ENCODE measurements at regions not wholly inside any gene's neighbourhood (a gene's known extent, or its start where the extent isn't known, plus 50 kb on each side); places are given as distances from the start of the nearest gene placed in this dataset.
"Not testable (repeated sequence)": the region's sequence is repeated elsewhere in the genome, so short reads cannot be mapped to it uniquely, and the experiment has no call there.

DNA sequence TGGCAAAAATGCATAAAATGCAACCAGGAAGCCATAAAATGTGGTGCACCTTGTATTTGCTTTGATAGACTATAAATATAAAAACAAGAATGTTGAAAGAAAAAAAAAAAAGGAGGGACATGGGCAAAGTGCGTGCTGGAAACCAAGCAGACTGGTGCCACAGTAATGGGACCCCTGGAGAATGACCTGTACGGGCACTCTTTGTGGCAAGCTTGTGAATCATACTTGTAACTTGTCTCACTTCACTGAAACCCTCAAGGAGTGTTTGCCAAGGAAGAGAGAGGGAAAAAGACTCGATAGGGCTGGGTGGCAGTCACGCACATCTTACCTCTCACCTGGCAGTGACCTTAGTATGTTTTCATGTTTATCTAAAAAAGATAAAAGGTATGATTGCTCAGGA is 1183.6 kb downstream of the GATA3 start:
- Mint-ChIP-seq H3K4me3 (no peak overlapping the region), H3K9me3 (ENCODE audit: low read depth) (no peaks in the 10 kb centered on the region), H3K27me3 (peaks cover 9% of the 10 kb centered on the region), H3K36me3 (ENCODE audit: low read depth) (no peaks in the 10 kb centered on the region), H3K27ac (no peak overlapping the region), H3K4me1 (no peaks in the 10 kb centered on the region)
- ChIA-PET CTCF (interaction anchor here (0.7 to 0.8 kb wide), 2 partner anchors 56 to 90 kb away, joined by 3 read pairs; no protein-coding TSS in a partner anchor), POLR2A (no interaction called here)
- DNase-seq = no peak
- intact Hi-C loops (cut with DNase I, micrococcal nuclease) = no loop called here
- ATAC-seq = no peak

DNA sequence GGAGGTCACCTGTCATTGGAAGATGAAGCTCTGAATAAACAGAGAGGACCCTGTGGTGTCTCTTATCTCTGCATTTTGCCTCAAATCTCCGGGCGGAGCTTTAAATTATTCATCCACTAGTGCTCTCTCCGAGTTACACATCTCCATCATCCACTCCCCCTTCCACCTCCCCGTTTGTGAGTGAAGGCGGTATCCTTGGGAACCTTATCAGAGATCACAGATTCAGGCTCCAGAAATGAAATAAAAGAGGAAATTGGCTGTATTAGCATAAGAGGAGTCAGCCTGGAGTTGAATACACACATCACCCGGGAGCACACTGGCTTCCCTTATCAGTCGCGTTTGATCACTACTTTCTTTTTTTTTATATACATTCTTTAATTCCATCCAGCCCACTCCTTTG is 1184.8 kb downstream of the GATA3 start:
- no peaks in the 10 kb centered on the region for H3K4me1 Mint-ChIP-seq
- H3K9me3 Mint-ChIP-seq (ENCODE audit: low read depth) = no peaks in the 10 kb centered on the region
- POLR2A ChIA-PET = no interaction called here
- H3K4me3 Mint-ChIP-seq = no peak overlapping the region
- ATAC-seq (no peak), DNase-seq (no peak)
- no peak overlapping the region for H3K27ac Mint-ChIP-seq
- intact Hi-C loops (cut with DNase I, micrococcal nuclease) = no loop called here
- CTCF ChIA-PET = no interaction called here
- H3K27me3 Mint-ChIP-seq = peaks cover 9% of the 10 kb centered on the region
- H3K36me3 Mint-ChIP-seq (ENCODE audit: low read depth) = no peaks in the 10 kb centered on the region

DNA sequence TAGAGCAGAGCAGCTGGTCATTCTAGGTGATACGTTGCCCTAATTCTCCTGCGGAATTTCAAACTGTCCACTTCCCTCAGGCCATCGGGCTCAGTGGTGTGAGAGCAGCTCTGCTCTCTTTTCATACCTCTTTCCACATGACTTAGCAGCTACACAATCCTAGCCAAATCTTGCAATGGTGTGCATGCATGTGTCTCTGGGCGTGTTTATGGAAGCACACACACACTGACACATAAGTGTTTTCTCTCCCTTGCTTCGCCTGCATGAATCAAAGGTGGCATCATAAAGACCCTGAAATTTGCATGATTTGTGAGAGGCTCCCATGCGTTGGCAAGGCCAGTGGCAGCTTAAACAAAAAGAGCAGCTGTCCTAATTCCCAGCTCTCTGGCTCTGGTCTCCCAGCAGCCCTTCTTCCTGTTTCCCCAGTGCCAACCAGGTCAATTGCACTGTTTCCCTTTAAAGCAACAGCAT is 1189.5 kb downstream of the GATA3 start:
- H3K4me3 Mint-ChIP-seq = no peak overlapping the region
- DNase-seq = no peak
- H3K4me1 Mint-ChIP-seq = no peaks in the 10 kb centered on the region
- ChIA-PET CTCF (interaction anchor here (0.7 kb wide), 1 partner anchor 199 kb away, joined by 5 read pairs; no protein-coding TSS in a partner anchor), POLR2A (no interaction called here)
- H3K36me3 Mint-ChIP-seq (ENCODE audit: low read depth) = no peaks in the 10 kb centered on the region
- H3K27ac Mint-ChIP-seq = no peak overlapping the region
- intact Hi-C loops (cut with DNase I, micrococcal nuclease) = no loop called here
- no peaks in the 10 kb centered on the region for H3K9me3 Mint-ChIP-seq (ENCODE audit: low read depth)
- no peak for ATAC-seq
- H3K27me3 Mint-ChIP-seq = peaks cover 13% of the 10 kb centered on the region

DNA sequence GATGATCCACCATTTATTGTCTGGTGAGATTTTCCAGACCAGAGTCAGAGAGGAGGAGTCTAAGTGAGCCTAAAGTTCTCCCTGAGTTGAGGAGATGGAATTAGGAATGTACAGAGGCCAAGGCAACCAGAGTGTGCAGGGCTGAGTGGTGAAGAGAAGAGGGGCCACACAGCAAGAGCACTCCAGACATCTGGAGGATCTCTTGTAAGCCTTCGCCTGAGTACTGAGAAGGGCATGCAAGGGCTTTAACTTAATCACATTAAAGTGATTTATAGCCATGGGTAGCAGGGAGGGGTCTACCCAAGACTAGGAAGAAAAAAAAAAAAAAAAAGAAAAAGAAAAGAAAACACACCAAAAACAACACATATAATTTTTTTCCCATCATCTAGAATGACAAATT is 1190.4 kb downstream of the GATA3 start:
- H3K27ac Mint-ChIP-seq = no peak overlapping the region
- CTCF ChIA-PET = no interaction called here
- H3K4me3 Mint-ChIP-seq = no peak overlapping the region
- ATAC-seq (no peak), DNase-seq (no peak)
- POLR2A ChIA-PET = no interaction called here
- H3K4me1 Mint-ChIP-seq = no peaks in the 10 kb centered on the region
- no peaks in the 10 kb centered on the region for H3K36me3 Mint-ChIP-seq (ENCODE audit: low read depth)
- intact Hi-C loops (cut with DNase I, micrococcal nuclease) = no loop called here
- no peaks in the 10 kb centered on the region for H3K9me3 Mint-ChIP-seq (ENCODE audit: low read depth)
- H3K27me3 Mint-ChIP-seq = peaks cover 13% of the 10 kb centered on the region

DNA sequence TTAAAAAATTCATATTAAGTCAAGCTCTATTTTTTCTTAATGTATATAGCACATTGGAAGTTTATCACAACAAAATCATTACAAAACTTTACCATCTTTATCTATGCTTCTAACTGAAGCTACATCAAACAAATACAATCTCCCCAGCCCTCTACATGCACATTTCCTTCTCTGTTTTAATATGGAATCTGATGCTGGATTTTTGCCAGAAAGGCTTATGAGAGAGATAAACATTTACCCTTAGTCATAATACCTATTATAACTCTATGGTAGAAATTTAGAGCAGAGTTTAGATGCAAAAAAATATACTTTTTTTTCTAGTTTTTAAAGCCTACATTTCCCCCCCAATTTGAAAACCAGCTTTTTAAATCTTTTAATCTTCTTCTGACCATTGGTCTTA is 1198.6 kb downstream of the GATA3 start:
- ChIA-PET POLR2A (no interaction called here), CTCF (no interaction called here)
- Mint-ChIP-seq H3K36me3 (ENCODE audit: low read depth) (no peaks in the 10 kb centered on the region), H3K4me1 (no peaks in the 10 kb centered on the region), H3K4me3 (no peak overlapping the region), H3K27ac (no peak overlapping the region), H3K27me3 (peaks cover 23% of the 10 kb centered on the region), H3K9me3 (ENCODE audit: low read depth) (no peaks in the 10 kb centered on the region)
- intact Hi-C loops (cut with DNase I, micrococcal nuclease) = no loop called here
- ATAC-seq = no peak
- no peak for DNase-seq

DNA sequence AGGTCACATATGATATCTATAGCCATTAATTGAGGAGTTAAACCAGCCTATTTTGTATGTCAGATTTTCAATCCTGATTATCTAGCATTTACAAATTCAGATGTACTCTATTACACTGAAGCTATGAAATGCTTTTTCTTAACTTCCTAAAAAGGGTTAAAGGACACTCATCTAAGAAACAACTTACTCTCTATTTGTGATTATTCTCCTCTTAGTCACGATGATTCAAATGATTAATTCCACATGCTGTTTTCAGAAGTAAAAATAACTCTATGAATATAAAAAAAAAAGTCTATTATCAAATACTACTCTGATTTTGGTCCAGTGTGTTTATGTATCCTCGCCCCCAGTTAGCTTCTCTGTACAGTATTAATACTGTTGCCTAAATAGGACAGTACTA is 1199.9 kb downstream of the GATA3 start:
- intact Hi-C loops (cut with DNase I, micrococcal nuclease) = no loop called here
- CTCF ChIA-PET = no interaction called here

DNA sequence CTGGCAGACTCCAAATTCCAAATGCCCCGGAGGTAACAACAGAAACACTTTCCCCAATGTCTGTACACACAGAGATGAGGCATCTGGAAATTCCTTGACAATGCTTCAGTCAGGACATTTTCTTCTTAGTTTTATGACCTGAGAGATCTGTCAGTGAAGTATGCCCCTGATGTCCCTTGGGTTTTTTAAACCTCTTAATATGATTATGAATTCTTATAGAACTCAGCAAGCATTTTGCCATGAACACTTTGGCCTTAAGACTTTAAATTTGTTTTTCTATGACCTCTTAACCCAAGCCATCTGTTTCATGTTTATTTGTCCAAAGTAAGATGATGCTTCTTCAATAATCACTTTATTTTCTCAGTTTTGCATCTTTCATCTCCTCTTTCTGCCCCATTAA is 1206.2 kb downstream of the GATA3 start:
- Mint-ChIP-seq H3K36me3 (ENCODE audit: low read depth) (no peaks in the 10 kb centered on the region), H3K4me3 (no peak overlapping the region), H3K27me3 (peaks cover 27% of the 10 kb centered on the region), H3K4me1 (no peaks in the 10 kb centered on the region), H3K9me3 (ENCODE audit: low read depth) (no peaks in the 10 kb centered on the region), H3K27ac (no peak overlapping the region)
- DNase-seq (no peak), ATAC-seq (no peak)
- intact Hi-C loops (cut with DNase I, micrococcal nuclease) = no loop called here
- CTCF ChIA-PET = no interaction called here
- POLR2A ChIA-PET = no interaction called here

More for the DNA sequence above, 1199.9 kb downstream of the GATA3 start:
- Mint-ChIP-seq H3K4me3 (no peak overlapping the region), H3K4me1 (no peaks in the 10 kb centered on the region), H3K36me3 (ENCODE audit: low read depth) (no peaks in the 10 kb centered on the region), H3K9me3 (ENCODE audit: low read depth) (no peaks in the 10 kb centered on the region), H3K27me3 (peaks cover 25% of the 10 kb centered on the region), H3K27ac (no peak overlapping the region)
- POLR2A ChIA-PET = interaction anchor here (0.7 kb wide), 1 partner anchor 1424 kb away, joined by 3 read pairs; no protein-coding TSS in a partner anchor
- ATAC-seq = no peak
- no peak for DNase-seq

DNA sequence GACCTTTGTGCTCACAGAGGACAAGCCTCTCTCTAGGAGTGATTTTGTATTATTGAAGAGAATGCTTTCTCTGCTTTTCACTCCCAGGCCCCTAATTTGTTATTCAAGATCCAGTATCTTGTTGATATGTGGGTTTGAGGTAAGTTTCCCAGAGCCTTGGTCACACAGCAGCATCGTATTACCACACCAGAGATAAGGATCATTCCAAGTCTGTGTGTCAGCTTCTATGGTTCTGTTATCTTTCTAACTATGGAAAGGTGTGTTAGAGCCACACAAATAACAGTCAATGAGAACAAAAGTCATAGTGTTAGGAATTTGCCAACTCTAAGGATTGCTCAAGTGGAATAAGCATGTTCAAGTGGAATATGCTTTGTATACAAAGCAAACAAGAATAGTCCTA is 1208.3 kb downstream of the GATA3 start:
- DNase-seq = no peak
- Mint-ChIP-seq H3K36me3 (ENCODE audit: low read depth) (no peaks in the 10 kb centered on the region), H3K27me3 (peaks cover 20% of the 10 kb centered on the region), H3K9me3 (ENCODE audit: low read depth) (no peaks in the 10 kb centered on the region), H3K4me1 (no peaks in the 10 kb centered on the region), H3K4me3 (no peak overlapping the region), H3K27ac (no peak overlapping the region)
- CTCF ChIA-PET = no interaction called here
- intact Hi-C loops (cut with DNase I, micrococcal nuclease) = no loop called here
- POLR2A ChIA-PET = no interaction called here
- ATAC-seq = no peak

DNA sequence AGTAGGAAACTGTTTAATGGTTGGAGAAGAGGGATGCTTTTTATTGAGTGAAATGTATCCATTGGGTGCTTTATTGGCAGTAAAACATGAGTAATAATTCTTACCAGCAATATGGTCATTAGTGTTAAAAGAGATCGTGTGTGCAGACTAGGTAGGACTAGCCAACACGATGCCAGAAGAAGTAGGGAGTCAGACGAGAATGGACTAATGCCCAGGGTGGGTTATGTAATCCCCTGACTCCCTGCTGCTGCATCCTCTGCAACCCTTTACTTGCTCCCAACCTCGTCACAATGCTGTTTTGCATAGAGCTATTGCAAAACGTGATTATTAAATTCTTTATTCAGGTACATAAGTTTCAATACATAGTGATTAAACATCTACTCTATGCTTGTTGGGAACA is 1213.7 kb downstream of the GATA3 start:
- H3K36me3 Mint-ChIP-seq (ENCODE audit: low read depth) = no peaks in the 10 kb centered on the region
- DNase-seq (no peak), ATAC-seq (no peak)
- no peak overlapping the region for H3K4me3 Mint-ChIP-seq
- intact Hi-C loops (cut with DNase I, micrococcal nuclease) = no loop called here
- H3K27me3 Mint-ChIP-seq = peaks cover 30% of the 10 kb centered on the region
- no peaks in the 10 kb centered on the region for H3K9me3 Mint-ChIP-seq (ENCODE audit: low read depth)
- ChIA-PET CTCF (no interaction called here), POLR2A (no interaction called here)
- H3K27ac Mint-ChIP-seq = no peak overlapping the region
- no peaks in the 10 kb centered on the region for H3K4me1 Mint-ChIP-seq

DNA sequence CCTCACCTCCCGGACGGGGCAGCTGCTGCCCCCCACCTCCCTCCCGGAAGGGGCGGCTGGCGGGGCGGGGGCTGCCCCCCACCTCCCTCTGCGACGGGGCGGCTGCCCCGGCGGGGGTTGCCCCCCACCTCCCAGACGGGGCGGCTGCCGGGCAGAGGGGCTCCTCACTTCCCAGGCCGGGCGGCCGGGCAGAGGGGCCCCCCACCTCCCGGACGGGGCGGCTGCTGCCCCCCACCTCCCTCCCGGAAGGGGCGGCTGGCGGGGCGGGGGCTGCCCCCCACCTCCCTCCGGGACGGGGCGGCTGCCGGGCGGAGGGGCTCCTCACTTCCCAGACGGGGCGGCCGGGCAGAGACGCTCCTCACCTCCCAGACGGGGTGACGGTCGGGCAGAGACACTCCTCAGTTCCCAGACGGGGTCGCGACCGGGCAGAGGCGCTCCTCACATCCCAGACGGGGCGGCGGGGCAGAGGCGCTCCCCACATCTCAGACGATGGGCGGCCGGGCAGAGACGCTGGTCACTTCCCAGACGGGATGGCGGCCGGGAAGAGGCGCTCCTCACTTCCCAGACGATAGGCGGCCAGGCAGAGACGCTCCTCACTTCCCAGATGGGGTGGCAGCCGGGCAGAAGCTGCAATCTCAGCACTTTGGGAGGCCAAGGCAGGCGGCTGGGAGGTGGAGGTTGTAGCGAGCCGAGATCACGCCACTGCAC is 1218.8 kb downstream of the GATA3 start:
- DNase-seq; intact Hi-C loops (cut with DNase I, micrococcal nuclease); CTCF ChIA-PET; H3K4me1 Mint-ChIP-seq; H3K27ac Mint-ChIP-seq; ATAC-seq; H3K36me3 Mint-ChIP-seq (ENCODE audit: low read depth); H3K4me3 Mint-ChIP-seq; POLR2A ChIA-PET; H3K9me3 Mint-ChIP-seq (ENCODE audit: low read depth): not testable (repeated sequence)
- peaks cover 29% of the 10 kb centered on the region for H3K27me3 Mint-ChIP-seq

DNA sequence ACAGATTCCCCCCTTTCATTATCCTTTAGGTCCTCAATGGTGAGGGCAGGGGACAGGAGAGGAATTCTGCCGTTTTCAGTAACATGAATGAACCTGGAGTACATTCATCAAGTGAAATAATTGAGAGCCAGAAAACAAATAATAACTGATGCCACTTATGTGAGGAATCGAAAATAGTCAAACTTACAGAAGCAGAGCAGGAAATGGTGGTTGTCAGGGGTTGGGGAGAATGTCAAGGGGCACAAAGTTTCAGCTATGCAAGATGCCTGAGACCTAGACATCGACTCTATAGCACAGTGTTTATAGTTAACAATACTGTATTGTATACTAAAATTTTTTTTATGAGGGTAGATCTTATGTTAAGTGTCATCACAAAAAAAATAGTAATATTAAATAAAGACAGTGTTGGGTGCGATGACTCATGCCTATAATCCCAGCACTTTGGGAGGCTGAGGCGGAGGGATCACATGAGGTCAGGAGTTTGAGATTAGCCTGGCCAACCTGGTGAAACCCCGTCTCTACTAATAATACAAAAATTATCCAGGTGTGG is 1219.8 kb downstream of the GATA3 start:
- Mint-ChIP-seq H3K9me3 (ENCODE audit: low read depth) (no peaks in the 10 kb centered on the region), H3K36me3 (ENCODE audit: low read depth) (no peaks in the 10 kb centered on the region), H3K27ac (no peak overlapping the region), H3K4me3 (no peak overlapping the region), H3K4me1 (no peaks in the 10 kb centered on the region), H3K27me3 (peaks cover 24% of the 10 kb centered on the region)
- intact Hi-C loops (cut with DNase I, micrococcal nuclease) = no loop called here
- ChIA-PET POLR2A (no interaction called here), CTCF (no interaction called here)
- no peak for DNase-seq
- ATAC-seq = no peak

DNA sequence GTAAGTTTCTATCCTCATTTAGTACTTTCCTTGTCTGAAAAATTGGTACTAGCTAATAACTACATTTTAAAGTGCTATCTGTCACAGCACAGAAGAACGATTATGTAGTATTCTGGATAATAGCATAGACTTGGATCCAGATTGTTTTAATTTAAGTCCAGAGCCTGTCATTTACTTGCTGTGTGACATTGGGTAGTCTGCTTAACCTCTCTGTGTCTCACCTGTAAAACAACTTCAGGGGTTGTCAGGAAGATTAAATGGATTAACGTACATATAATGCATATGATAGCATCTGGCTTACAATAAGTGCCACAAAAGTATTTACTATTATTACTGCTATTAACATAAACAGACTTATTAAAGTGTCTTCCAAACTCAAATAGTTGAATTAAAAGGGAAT is 1221.4 kb downstream of the GATA3 start:
- no peaks in the 10 kb centered on the region for H3K4me1 Mint-ChIP-seq
- ChIA-PET POLR2A (no interaction called here), CTCF (interaction anchor here (0.6 kb wide), 1 partner anchor 55 kb away, joined by 3 read pairs; no protein-coding TSS in a partner anchor)
- no peaks in the 10 kb centered on the region for H3K9me3 Mint-ChIP-seq (ENCODE audit: low read depth)
- intact Hi-C loops (cut with DNase I, micrococcal nuclease) = no loop called here
- ATAC-seq (no peak), DNase-seq (no peak)
- peaks cover 20% of the 10 kb centered on the region for H3K27me3 Mint-ChIP-seq
- no peak overlapping the region for H3K4me3 Mint-ChIP-seq
- H3K36me3 Mint-ChIP-seq (ENCODE audit: low read depth) = no peaks in the 10 kb centered on the region
- H3K27ac Mint-ChIP-seq = no peak overlapping the region
